GM12872 (cell line): ENCODE measurements at regions not wholly inside any gene's neighbourhood (a gene's known extent, or its start where the extent isn't known, plus 50 kb on each side); places are given as distances from the start of the nearest gene placed in this dataset.

Experiments
- CTCF ChIP-seq: IDR thresholded peaks from 3 replicates; pipeline ENCODE4 v1.5.1; 2011; ENCODE audit warnings: low read depth, mild to moderate bottlenecking, low read length, moderate library complexity; ENCODE audit not compliant: insufficient read depth

GRCh38 chr5:4013106-4013898 lies 417.7 kb downstream of the IRX1 start:
- no peak for TF ChIP-seq CTCF

GRCh38 chr5:4015709-4016108 lies 420.1 kb downstream of the IRX1 start:
- no peak for TF ChIP-seq CTCF

DNA sequence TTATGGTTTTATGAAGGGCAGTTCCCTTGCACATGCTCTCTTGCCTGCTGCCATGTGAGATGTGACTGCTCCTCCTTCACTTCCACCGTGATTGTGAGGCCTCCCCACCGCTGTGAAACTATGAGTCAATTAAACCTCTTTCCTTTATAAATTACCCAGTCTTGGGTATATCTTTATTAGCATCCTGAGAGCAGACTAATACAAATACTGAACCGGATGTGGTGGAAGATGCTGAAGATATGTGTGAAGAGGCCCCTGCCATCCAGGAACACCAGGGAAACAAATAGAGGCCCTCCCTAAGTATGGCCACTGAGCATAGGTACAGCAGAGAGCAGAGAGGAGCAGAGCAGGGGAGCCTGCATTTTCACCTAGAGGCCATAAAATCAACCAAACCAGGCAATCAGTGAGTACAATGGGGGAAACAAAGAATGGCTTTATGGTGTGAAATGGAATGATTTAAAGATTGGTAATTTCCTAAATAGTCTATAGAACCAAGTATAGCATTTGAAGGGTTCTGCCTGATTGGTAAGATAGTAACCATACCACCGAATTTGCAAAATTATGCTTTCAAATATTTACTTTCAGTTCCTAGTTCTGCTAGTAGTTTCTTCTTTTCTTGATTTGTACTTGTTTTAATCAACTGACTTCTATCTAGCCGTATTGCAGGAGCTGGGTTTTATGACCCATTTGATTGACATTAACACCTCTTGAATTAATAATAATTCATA lies 421.6 kb downstream of the IRX1 start:
- no peak for TF ChIP-seq CTCF

- no peak for TF ChIP-seq CTCF
These were observed 422.4 kb downstream of the IRX1 start for GRCh38 chr5:4018007-4018406.

DNA sequence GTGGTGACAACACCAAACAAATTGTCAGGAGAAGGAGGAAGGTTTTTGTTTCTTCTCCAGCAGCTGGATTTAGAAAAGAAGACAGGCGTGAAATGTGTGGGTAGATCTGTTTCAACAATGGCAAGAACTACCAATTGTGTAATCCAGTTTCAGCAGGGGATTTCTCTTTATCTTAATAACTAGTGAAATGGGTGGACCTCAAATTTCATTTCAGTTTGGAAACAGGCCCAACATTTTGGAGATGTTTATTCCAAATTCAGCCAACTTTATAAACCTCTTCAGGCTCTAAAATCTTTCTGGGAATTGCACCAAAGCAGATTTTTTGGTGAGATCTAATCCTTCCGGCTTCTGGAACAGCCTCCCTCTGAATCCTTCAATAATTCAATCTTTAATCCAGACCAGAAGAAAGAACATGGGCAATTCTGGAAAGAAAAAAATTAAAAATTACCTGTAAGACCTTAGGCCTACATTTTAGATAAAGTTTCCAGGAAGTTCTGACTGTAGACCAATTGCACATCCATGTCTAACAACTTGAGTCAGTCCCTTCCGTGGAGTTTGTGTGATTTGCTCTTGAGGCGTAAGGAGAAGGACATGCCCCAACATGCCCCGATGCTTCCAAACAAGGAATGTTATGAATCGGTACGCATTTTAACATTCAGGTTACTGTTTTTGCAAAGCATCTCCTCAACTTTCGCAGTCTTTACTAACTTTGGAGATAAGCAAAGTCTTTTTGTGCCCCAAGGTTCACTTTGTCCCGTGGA lies 423.6 kb downstream of the IRX1 start:
- TF ChIP-seq CTCF = no peak

GRCh38 chr5:4019841-4020240 lies 424.2 kb downstream of the IRX1 start:
- no peak for TF ChIP-seq CTCF

- no peak for TF ChIP-seq CTCF
These were observed 424.8 kb downstream of the IRX1 start for GRCh38 chr5:4020400-4020799.
